GM19438 (cell line): ENCODE measurements at regions not wholly inside any gene's neighbourhood (a gene's known extent, or its start where the extent isn't known, plus 50 kb on each side); places are given as distances from the start of the nearest gene placed in this dataset.
"Not testable (repeated sequence)": the region's sequence is repeated elsewhere in the genome, so short reads cannot be mapped to it uniquely, and the experiment has no call there.

Experiments used
- ATAC-seq: cut with Tn5 transposase; IDR thresholded peaks from one replicate; pipeline ENCODE4 v1.9.1; 2021; ENCODE audit warnings: low read depth; ENCODE audit not compliant: unreplicated experiment

DNA sequence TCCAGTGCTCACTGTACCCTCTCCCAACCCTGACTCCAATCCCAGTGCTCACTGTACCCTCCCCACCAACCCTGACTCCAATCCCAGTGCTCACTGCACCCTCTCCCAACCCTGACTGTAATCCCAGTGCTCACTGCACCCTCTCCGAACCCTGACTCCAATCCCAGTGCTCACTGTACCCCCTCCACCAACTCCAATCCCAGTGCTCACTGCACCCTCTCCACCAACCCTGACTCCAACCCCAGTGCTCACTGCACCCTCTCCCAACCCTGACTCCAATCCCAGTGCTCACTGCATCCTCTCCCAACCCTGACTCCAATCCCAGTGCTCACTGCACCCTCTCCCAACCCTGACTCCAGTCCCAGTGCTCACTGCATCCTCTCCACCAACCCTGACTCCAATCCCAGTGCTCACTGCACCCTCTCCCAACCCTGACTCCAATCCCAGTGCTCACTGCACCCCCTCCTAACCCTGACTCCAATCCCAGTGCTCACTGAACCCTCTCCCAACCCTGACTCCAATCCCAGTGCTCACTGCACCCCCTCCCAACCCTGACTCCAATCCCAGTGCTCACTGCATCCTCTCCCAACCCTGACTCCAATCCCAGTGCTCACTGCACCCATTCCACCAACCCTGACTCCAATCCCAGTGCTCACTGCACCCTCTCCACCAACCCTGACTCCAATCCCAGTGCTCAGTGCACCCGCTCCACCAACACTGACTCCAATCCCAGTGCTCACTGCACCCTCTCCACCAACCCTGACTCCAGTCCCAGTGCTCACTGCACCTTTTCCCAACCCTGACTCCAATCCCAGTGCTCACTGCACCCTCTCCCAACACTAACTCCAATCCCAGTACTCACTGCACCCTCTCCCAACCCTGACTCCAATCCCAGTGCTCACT, 136.3 kb upstream of the ZNF618 start:
- not testable (repeated sequence) for ATAC-seq

DNA sequence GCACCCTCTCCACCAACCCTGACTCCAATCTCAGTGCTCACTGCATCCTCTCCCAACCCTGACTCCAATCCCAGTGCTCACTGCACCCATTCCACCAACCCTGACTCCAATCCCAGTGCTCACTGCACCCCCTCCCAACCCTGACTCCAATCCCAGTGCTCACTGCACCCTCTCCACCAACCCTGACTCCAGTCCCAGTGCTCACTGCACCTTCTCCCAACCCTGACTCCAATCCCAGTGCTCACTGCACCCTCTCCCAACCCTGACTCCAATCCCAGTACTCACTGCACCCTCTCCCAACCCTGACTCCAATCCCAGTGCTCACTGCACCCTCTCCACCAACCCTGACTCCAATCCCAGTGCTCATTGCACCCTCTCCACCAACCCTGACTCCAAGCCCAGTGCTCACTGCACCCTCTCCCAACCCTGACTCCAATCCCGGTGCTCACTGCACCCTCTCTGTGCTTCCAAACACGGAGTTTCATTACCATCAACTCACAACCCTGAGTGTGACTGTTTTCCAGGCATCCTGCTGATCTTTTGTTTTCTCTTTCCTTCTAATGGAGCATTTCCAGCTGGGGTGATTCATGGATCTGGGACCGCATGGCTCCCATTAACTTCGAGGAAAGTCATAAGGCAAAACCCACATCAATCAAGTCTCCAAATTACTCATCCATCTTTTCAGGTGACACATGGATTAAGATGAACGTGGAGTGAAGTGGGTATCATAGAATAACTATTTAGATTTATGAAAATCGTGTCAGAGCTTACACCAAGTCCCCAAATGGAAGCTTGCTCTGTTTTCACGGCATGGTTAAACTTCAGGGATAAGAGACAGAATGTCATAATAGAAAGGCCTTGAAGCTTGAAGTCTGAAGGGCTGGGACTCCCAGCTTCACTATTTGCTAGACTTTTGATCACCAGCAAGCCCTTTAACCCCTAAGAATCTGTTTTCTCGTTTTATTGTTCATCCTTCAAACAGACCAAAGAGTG, 135.3 kb upstream of the ZNF618 start:
- ATAC-seq = not testable (repeated sequence)

DNA sequence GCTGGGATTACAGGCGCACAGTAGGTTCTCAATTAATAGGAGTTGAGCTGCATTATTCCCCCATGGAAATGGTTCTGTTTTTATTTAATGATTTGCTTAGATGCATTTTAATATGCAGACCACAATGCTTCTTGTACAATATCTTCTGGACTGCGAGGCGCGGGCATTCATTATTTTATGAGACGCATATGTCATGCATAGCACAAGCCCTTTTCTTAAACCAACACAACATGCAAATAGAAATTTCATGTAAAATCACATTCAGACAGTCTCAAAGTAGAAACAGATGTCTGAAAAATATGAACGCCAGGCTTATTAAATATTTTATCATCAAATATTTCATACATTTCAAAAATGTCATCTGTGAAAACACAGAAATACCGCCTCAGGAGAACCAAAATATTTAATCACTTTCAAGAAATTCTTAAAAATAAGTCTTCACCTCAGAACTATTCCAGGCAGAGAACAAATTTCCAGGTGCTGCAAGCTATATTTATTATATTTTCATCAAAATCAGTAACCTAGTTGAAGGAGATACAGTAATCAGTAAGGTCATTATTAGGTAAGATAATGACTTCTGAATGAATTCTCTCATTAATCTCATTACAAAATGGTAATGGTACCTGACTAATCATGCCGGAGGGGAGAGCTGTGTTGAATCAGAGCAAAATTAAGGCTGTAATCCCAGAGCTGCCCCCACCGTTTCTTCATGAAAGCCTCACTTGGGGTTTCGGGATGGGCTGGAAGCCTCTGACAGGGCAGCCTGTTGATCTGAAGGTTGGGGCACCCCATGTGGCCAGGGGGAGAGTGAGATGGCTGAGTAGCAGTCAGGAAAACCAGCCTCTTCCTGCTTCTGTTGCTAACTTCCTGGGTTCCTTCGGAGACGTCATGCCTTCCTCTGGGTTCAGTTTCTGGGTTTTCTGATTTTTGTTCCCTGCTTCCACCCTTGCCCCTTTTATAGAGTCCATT, 133.9 kb upstream of the ZNF618 start:
- no peak for ATAC-seq

DNA sequence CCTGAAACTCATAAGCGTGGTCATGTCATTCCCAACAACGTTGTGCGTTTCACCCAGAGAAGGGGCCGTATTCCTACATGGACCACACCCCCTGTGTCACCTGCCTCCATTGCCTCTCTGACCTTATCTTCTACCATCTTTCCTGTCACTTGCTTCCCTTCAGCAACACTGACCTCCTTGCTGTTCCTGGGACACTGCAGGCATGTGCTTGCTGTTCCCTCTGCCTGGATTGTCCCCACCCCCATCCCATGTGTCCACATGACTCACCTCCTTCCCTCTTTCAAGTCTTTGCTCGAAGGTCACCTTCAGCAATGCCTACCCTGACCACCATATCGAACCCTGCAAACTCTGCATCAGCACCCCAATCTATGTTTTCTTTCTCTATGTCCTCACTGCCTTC, 133.2 kb upstream of the ZNF618 start:
- ATAC-seq = no peak

DNA sequence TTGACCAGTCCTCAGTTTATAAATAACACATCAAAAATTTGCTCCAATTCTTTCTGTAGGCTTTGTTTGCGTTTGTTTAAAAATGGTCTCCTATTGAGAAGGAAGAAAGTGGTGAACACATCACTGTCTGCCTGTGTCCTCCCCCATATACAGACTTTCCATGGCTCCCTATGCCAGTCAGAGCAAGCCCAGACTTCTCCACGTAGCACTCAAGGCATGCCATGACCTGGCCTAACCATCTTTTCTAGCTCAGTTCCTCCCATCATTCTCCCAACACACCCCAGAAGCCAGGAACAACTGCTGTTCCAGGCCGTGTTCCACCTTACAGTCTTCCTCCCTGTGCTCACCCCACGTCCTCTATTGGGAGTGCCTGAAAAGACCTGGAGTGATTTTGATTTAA, 129.6 kb upstream of the ZNF618 start:
- ATAC-seq = no peak

DNA sequence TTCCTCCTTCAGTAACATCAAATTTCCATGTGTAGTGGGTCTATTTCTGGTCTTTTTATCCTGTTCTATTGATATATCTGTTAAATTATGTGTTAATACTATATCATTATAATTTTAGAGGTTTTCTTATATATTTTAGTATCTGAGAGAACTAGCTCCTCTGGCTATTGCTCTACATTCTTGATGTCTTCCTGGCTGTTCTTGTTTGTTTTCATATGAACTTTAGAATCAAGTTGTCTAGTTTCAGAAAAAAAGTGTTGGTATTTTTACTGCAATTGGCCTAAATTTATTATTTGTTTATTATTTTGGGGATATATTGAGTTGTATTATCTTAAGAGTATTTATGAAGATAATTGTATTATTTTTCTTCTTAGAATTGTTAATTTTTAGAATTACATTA, 128.0 kb upstream of the ZNF618 start:
- ATAC-seq = no peak

DNA sequence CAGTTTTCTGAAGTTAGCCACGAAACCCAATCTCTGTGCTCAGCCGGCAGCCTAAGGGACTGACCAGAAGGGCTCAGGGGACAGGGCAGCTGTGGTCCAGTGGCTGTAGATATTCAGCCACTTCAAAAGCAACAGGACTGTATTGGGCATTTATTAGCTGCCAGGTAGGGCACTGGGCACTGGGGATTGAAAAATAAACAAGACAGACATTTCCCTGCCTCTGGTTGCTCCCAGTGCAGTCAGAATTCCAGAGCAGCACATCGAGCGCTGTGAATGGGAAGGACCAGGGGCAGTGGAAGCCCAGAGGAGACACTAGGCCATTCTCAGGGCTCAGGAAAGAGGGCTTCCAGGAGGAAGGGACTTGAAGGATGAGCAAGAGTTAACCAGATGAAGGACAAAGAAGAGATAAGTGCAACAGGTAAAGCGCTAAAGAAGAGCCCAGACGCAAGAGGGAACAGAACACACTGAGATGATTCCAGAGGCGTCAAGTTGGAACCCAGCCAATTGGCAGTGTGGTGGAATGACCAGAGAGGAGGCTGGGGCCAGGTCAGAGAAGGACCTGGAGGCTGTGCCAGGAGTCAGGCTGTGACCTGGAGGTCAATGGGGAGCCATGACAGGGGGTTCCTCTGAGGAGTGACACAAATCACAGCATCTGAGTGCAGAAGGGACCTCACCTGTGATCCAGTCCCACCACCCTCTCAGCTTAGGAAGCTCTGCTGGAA, 122.5 kb upstream of the ZNF618 start:
- ATAC-seq = no peak

DNA sequence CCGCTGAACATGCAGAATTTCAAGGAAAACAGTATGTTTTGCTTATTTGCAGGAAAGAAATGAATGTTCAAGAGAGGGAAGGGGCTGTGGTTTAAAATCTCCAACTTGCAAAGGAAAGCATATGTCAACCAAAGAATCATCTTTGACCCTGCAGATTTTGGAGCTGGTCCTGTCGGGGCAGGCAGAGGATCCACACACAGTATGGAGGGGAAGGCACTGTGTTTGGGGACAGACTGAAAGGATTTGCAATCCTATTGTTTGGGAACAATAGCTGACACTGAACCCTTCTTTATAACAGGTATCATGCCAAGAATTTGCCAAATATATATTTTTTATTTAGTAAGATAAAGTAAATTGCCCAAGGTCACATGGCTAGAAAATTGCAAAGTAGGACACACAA, 121.4 kb upstream of the ZNF618 start:
- ATAC-seq = no peak

DNA sequence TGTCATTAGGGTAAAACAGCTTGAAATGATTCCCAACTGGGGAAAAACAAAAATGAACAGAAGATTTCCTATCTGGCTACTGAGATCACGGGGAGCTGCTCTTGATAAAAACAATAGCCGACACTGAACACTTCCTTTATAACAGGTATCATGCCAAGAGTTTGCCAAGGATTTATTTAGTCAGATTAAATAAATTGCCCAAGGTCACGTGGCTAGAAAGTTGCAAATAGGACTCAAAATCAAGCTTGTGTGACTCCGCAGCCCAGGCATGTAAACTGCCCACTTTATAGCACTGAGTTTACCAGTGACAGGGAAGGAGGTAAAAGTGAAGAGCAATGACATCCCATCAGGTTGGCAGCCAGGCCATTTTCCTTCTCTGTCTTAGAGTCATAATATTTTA, 120.7 kb upstream of the ZNF618 start:
- ATAC-seq = no peak

DNA sequence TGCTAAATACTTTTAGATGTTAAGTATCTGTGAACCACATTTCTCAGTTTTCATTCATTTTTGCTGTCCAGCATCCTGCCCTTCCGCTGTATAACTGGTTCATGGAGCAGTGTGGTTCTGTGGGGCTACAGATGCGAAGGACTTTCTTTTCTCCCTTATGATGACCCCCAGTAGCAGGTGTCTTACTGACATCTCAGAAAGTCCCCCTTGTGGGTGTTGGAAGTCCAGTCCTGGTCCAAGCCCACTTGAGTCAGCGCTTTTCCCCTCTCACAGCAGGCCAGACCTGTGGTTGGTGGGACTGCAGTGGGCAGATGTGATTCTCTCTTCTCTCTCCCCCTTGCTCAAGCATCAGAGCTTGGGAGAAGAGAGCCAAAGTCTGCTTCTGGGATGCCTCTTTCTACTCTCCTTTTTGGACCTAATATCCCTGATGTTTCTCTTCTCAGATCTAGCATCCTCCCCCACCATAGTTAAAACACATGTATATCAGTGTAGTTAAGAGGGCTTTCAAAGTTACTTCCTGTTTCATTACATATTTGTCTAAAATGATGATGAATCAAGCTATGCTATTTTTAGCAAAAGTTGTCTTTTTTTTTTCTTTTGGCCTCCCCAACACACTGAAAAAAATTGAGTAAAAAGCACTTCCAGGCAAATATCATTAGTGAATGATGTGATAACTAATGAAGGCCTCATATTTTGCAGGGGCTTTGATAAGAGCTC, 119.5 kb upstream of the ZNF618 start:
- ATAC-seq = no peak

DNA sequence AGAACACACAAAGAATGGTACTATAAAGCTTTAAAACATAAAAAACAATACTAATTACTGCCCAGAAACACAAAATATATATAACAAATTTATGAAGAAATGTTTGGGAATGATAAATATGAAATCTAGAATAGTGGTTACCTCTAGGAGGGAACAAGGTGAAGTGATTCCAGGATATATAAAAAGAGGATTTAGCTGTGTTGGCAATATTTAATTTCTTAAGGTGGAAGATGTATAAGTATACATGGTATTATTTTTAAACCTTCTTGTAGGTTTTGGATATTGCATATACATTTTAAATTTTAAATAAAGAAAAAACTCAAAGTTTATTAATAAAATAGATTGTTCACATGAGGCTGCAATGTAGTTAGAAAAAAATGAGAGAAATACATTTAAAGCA, 112.7 kb upstream of the ZNF618 start:
- ATAC-seq = no peak

DNA sequence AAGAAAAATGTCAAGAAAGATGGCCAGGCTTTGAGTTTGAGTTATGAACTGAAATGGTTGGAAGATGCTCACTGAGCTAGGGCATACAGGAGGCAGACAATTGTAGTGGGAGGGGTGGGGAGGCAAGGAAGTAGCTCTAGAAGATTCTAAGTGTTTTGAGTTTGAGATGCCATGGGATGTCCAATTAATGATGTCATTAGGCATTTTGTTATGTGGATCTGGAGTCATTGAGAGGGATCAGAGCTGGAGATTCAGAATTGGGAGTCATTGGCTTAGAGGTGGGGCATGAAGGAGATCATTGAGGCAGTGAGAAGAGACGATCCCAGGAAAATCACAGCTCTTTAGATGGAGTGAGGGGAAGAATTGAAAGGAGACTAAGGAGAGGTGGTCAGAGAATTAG, 111.5 kb upstream of the ZNF618 start:
- no peak for ATAC-seq

DNA sequence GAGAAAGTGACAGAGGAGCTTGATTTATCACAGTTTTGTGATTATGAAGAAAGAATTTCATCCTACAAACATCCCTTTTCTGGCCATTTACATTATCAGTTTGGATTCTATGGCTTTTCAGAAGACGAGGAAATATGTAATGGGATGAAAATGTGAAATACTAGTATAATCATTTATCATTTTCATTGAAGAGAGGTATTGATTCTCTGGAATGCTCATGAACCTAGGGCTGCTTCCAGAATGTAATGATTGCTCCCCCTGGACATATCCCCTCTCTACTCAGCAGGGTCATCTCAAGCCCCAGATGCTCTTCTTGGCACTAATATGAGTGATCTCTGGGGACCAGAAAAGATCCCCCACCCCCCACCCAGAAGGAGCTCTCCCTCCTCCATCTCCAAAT, 106.7 kb upstream of the ZNF618 start:
- ATAC-seq = no peak

DNA sequence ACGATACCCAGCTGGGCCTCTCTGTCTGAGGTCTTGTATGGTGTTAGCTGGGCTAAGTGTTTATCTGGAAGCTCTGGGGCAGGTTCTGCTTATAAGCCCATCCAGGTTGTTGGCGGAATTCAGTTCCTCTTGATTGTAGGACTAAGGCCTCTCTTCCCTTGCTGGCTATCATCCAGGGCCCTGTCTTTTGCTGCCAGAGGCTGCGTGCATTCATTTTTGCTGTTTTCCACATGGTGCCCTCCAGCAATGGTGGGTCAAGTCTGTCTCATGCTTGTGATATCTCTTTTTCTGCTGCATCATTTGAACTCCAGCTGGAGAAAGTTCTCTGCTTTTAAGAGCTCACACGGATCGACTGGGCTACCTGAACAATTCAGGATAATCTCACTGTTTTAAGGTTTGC, 105.7 kb upstream of the ZNF618 start:
- no peak for ATAC-seq

DNA sequence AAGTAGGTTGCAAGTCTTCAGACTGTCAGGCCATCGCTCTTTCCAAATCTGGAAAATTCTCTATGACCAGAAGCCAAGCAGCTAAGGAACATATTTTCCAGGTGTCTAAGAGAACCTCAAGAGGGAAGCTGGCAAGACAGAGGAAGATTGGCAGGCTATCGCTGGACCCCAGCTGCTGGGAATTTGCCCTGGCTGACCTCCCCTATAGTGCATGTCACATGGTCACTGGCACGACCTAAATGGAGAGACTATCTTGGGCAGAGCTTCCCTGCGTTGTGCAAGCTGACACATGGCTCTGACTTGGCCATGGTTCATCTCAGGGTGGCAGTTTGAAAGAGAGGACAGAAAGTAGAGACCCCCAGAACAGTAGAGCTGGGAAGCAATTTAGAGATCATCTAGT, 104.9 kb upstream of the ZNF618 start:
- no peak for ATAC-seq

DNA sequence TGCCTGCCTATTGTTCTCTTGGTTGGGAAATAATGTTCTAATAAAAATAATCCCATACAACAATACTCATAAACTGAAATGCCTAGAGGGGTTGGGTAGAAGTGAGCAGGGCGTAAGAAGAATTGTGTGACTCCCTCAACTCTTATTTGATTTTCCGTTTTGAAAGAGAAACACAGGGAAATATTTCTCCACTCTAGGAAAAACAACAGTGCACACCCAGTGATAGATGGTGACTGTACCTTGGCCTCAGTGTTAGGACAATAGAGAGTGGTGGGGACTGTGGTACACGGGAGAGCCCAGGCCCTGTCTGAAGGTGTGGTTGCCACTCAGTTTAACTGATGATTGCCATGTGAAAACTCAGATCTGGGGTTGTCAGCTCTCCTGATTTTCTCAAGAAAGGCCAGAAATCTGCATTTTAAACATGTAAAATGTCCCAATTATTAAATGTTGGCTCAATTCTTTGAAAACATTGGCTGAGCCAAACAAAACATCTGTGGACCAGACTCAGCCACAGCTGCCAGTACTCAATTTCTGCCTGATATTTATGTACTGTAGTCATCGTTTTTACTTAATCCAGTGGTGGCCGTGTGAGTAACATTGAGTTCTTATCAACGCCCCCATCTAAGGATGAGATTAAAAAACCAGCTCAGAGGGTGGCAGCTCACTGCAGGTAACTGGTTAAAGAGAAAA, 103.8 kb upstream of the ZNF618 start:
- no peak for ATAC-seq

DNA sequence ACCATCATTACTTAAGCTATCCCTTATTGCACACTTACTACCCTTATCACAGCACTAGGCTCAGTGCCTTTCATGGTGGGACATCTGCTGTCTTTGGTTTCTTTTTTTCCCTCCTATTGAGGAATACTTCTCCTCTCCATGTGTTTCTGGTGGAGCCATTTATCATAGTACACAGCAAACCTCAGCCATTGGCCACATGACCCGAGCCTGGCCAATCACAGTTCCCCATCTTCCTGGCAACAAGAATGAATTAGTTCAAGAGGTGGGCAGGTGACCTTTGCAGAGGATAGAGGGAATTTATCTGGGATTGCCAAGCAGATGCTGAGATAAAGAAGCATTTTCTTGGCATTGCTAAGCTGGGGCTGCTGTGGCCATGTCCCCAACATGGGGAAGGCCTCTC, 101.1 kb upstream of the ZNF618 start:
- no peak for ATAC-seq

DNA sequence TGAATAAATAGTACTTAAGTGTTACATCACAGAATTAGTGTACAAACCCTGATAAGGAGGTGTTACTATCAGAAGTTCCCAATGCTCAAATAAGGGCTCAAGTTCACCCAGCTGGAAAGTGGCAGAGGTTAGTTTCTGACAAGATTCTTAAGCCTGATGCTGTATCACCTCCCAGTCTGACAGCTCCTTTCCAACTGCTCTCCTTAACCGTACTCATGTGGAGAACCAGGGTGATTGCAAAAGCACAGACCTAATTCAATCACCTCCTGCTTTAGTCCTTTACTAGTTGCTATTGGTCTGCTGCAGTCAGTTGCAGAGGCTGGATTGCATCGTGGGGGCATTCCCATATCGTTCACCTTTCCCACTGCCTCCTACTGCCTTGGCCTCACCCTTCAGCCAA, 100.4 kb upstream of the ZNF618 start:
- ATAC-seq = no peak

DNA sequence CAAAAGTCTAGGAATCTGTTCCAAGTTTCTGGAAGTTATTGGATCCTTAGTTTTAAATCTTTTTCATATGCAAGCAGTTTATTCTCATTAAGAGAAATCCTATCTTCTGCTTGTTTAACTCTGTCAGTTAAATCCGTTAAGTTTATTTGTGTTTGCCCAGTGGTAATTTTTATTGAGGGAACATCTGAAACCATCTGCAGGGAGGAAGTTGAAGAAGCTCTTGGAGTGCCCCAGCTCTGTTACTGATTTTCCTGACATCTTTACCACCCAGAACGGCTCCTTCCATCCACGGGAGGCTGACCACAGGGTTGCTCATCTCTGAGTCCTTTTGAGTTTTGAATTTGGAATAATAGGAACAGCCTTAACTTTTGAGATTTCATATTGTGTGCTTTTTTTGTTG, 99.9 kb upstream of the ZNF618 start:
- no peak for ATAC-seq
